ENCODE measurements at regions not wholly inside any gene's neighbourhood (a gene's known extent, or its start where the extent isn't known, plus 50 kb on each side); places are given as distances from the start of the nearest gene placed in this dataset.

- Histone ChIP-seq H3K9me3 (ENCODE audit: control insufficient read depth, insufficient read depth, low read depth, low read length) (no peaks in the 10 kb centered on the region), H3K4me2 (ENCODE audit: extremely low read depth, insufficient read depth, low read length) (no peak overlapping the region), H4K20me1 (ENCODE audit: control insufficient read depth, extremely low read depth, insufficient read depth, low read length) (no peaks in the 10 kb centered on the region), H3K9ac (ENCODE audit: insufficient read depth, low read length) (no peak overlapping the region), H3K4me1 (ENCODE audit: control insufficient read depth, extremely low read depth, insufficient read depth, low read length) (peaks cover 8% of the 10 kb centered on the region), H2AFZ (ENCODE audit: low read length) (no peak overlapping the region), H3K79me2 (ENCODE audit: control insufficient read depth, insufficient read depth, low read length) (no peaks in the 10 kb centered on the region), H3K27ac (ENCODE audit: insufficient read depth, low read length) (no peak overlapping the region), H3K4me3 (replicated peaks in 1 of 4; ENCODE audit: control extremely low read depth in 1 of 4, insufficient read depth in 1 of 4, low read depth in 3 of 4, low read length in 4 of 4) (no peak overlapping the region), H3K27me3 (ENCODE audit: control insufficient read depth, insufficient read depth, low read length) (no peaks in the 10 kb centered on the region), H3K36me3 (ENCODE audit: control insufficient read depth, insufficient read depth, low read length) (no peaks in the 10 kb centered on the region)
- TF ChIP-seq EZH2 (IDR thresholded peaks at IDR 0.05; ENCODE audit: low read length, missing control alignments) (no peak), CTCF (conservative IDR thresholded peaks at IDR 0.05 in 1 of 2, IDR thresholded peaks at IDR 0.05 in 1 of 2; ENCODE audit: low read depth in 1 of 2, low read length in 2 of 2) (no peak)
- no peak for DNase-seq (ENCODE audit: low read depth in 2 of 2)
These were observed 130.9 kb upstream of the CHD1 start for GRCh38 chr5:99059685-99060084.

GRCh38 chr5:99058466-99058865, 129.7 kb upstream of the CHD1 start:
- Histone ChIP-seq H3K4me2 (ENCODE audit: extremely low read depth, insufficient read depth, low read length) (no peak overlapping the region), H3K27me3 (ENCODE audit: control insufficient read depth, insufficient read depth, low read length) (no peaks in the 10 kb centered on the region), H3K9ac (ENCODE audit: insufficient read depth, low read length) (no peak overlapping the region), H3K4me1 (ENCODE audit: control insufficient read depth, extremely low read depth, insufficient read depth, low read length) (peaks cover 8% of the 10 kb centered on the region), H3K27ac (ENCODE audit: insufficient read depth, low read length) (no peak overlapping the region), H3K4me3 (replicated peaks in 1 of 4; ENCODE audit: control extremely low read depth in 1 of 4, insufficient read depth in 1 of 4, low read depth in 3 of 4, low read length in 4 of 4) (no peak overlapping the region), H3K79me2 (ENCODE audit: control insufficient read depth, insufficient read depth, low read length) (no peaks in the 10 kb centered on the region), H4K20me1 (ENCODE audit: control insufficient read depth, extremely low read depth, insufficient read depth, low read length) (no peaks in the 10 kb centered on the region), H3K9me3 (ENCODE audit: control insufficient read depth, insufficient read depth, low read depth, low read length) (no peaks in the 10 kb centered on the region), H2AFZ (ENCODE audit: low read length) (no peak overlapping the region), H3K36me3 (ENCODE audit: control insufficient read depth, insufficient read depth, low read length) (no peaks in the 10 kb centered on the region)
- TF ChIP-seq CTCF (conservative IDR thresholded peaks at IDR 0.05 in 1 of 2, IDR thresholded peaks at IDR 0.05 in 1 of 2; ENCODE audit: low read depth in 1 of 2, low read length in 2 of 2): no peak
- TF ChIP-seq EZH2 (IDR thresholded peaks at IDR 0.05; ENCODE audit: low read length, missing control alignments): no peak
- DNase-seq (ENCODE audit: low read depth in 2 of 2): peak in 1 of 2 donors; percentile 16

- Histone ChIP-seq H3K79me2 (ENCODE audit: control insufficient read depth, insufficient read depth, low read length) (no peaks in the 10 kb centered on the region), H3K9me3 (ENCODE audit: control insufficient read depth, insufficient read depth, low read depth, low read length) (no peaks in the 10 kb centered on the region), H4K20me1 (ENCODE audit: control insufficient read depth, extremely low read depth, insufficient read depth, low read length) (no peaks in the 10 kb centered on the region), H3K9ac (ENCODE audit: insufficient read depth, low read length) (no peak overlapping the region), H3K4me3 (replicated peaks in 1 of 4; ENCODE audit: control extremely low read depth in 1 of 4, insufficient read depth in 1 of 4, low read depth in 3 of 4, low read length in 4 of 4) (no peak overlapping the region), H3K4me2 (ENCODE audit: extremely low read depth, insufficient read depth, low read length) (no peak overlapping the region), H3K27me3 (ENCODE audit: control insufficient read depth, insufficient read depth, low read length) (no peaks in the 10 kb centered on the region), H3K36me3 (ENCODE audit: control insufficient read depth, insufficient read depth, low read length) (no peaks in the 10 kb centered on the region), H3K4me1 (ENCODE audit: control insufficient read depth, extremely low read depth, insufficient read depth, low read length) (no peaks in the 10 kb centered on the region), H2AFZ (ENCODE audit: low read length) (no peak overlapping the region), H3K27ac (ENCODE audit: insufficient read depth, low read length) (no peak overlapping the region)
- no peak for TF ChIP-seq CTCF (conservative IDR thresholded peaks at IDR 0.05 in 1 of 2, IDR thresholded peaks at IDR 0.05 in 1 of 2; ENCODE audit: low read depth in 1 of 2, low read length in 2 of 2)
- TF ChIP-seq EZH2 (IDR thresholded peaks at IDR 0.05; ENCODE audit: low read length, missing control alignments): no peak
- DNase-seq (ENCODE audit: low read depth in 2 of 2): no peak
These were observed 126.2 kb upstream of the CHD1 start for GRCh38 chr5:99054972-99055371.

Measured in fibroblast of lung (primary cell).